ENCODE measurements at regions not wholly inside any gene's neighbourhood (a gene's known extent, or its start where the extent isn't known, plus 50 kb on each side); places are given as distances from the start of the nearest gene placed in this dataset.

- H3K9me3 Mint-ChIP-seq: peaks cover 4% of the 10 kb centered on the region
- no peak overlapping the region for H3K27ac Mint-ChIP-seq
- no peak for DNase-seq (ENCODE audit: extremely low spot score, unreplicated experiment)
- H3K4me1 Mint-ChIP-seq (ENCODE audit: unreplicated experiment): no peaks in the 10 kb centered on the region
- H3K27me3 Mint-ChIP-seq: no peaks in the 10 kb centered on the region
- no peak overlapping the region for H3K4me3 Mint-ChIP-seq
- TF ChIP-seq CTCF (conservative IDR thresholded peaks at IDR 0.05): no peak
- no peaks in the 10 kb centered on the region for H3K36me3 Mint-ChIP-seq
Observed at GRCh38 chr5:145324101-145324500, 511.0 kb downstream of the PRELID2 start.

GRCh38 chr5:145316282-145316681 lies 518.9 kb downstream of the PRELID2 start:
- Mint-ChIP-seq H3K27ac (no peak overlapping the region), H3K4me1 (ENCODE audit: unreplicated experiment) (no peaks in the 10 kb centered on the region), H3K36me3 (no peaks in the 10 kb centered on the region), H3K9me3 (no peaks in the 10 kb centered on the region), H3K27me3 (no peaks in the 10 kb centered on the region), H3K4me3 (no peak overlapping the region)
- TF ChIP-seq CTCF (conservative IDR thresholded peaks at IDR 0.05): no peak
- no peak for DNase-seq (ENCODE audit: extremely low spot score, unreplicated experiment)

DNA sequence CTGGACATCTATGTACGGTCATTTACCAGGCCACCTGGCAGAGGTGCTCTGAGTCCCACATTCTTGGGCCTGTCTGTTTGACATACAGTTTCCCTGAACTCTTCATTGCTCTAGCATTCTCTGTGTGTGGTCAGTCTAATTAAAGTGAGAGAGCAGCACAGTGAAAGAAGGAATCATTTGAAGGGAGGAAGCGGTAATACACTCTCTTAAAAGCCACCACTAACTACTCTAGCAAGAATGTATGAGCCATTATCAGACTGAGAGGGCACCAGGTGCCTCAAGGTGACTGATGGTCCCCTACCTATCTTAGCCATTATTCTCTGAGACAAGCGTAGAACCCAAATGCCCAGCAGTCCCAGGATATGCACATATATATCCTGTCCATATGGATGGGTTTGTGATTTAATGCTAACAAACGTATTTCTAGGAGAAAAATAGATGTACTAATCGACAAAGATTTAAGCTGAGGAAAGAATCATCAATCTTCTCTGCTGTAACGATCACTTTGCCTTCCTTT lies 527.2 kb downstream of the PRELID2 start:
- Mint-ChIP-seq H3K27me3 (no peaks in the 10 kb centered on the region), H3K27ac (no peak overlapping the region), H3K4me3 (no peak overlapping the region), H3K36me3 (no peaks in the 10 kb centered on the region), H3K9me3 (no peaks in the 10 kb centered on the region), H3K4me1 (ENCODE audit: unreplicated experiment) (no peaks in the 10 kb centered on the region)
- DNase-seq (ENCODE audit: extremely low spot score, unreplicated experiment): no peak
- no peak for TF ChIP-seq CTCF (conservative IDR thresholded peaks at IDR 0.05)

DNA sequence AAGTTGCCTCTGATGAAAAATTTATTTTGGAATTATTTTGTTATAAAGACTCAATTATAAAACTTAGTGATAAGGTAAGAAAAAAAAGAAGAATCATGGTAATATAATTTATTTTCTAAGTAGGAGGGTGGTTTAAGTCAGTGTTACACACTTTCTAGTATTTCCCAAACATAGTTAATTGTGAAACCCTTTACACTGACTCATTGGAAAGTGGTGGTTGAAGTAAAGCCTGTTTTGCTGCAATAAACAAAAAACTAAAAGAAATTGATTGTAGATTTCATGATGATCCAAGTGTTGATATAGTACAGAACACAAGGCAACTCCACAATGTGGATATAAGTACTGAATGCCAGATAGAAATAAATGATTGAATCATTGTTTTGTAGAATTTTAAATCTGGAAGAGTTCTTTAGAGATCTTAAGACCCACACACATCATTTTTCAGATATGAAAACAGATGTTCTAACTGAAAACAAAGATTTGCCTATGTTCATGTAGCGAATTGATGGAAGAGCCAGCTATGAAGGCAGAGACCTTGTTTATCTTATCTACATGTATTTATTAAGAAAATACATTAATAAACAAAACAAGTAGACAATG lies 539.8 kb downstream of the PRELID2 start:
- no peak for DNase-seq (ENCODE audit: extremely low spot score, unreplicated experiment)
- no peak overlapping the region for H3K27ac Mint-ChIP-seq
- no peak overlapping the region for H3K4me3 Mint-ChIP-seq
- TF ChIP-seq CTCF (conservative IDR thresholded peaks at IDR 0.05): no peak
- no peaks in the 10 kb centered on the region for H3K36me3 Mint-ChIP-seq
- H3K4me1 Mint-ChIP-seq (ENCODE audit: unreplicated experiment): no peaks in the 10 kb centered on the region
- H3K9me3 Mint-ChIP-seq: no peaks in the 10 kb centered on the region
- H3K27me3 Mint-ChIP-seq: no peaks in the 10 kb centered on the region

- Mint-ChIP-seq H3K4me1 (ENCODE audit: unreplicated experiment) (no peaks in the 10 kb centered on the region), H3K4me3 (no peak overlapping the region), H3K9me3 (no peaks in the 10 kb centered on the region), H3K27me3 (no peaks in the 10 kb centered on the region), H3K36me3 (no peaks in the 10 kb centered on the region), H3K27ac (no peak overlapping the region)
- TF ChIP-seq CTCF (conservative IDR thresholded peaks at IDR 0.05): no peak
- DNase-seq (ENCODE audit: extremely low spot score, unreplicated experiment): no peak
Observed at GRCh38 chr5:145294331-145294730, 540.8 kb downstream of the PRELID2 start.

GRCh38 chr5:145293716-145294115 lies 541.4 kb downstream of the PRELID2 start:
- Mint-ChIP-seq H3K4me3 (no peak overlapping the region), H3K27me3 (no peaks in the 10 kb centered on the region), H3K9me3 (no peaks in the 10 kb centered on the region), H3K27ac (no peak overlapping the region), H3K36me3 (no peaks in the 10 kb centered on the region), H3K4me1 (ENCODE audit: unreplicated experiment) (no peaks in the 10 kb centered on the region)
- no peak for TF ChIP-seq CTCF (conservative IDR thresholded peaks at IDR 0.05)
- DNase-seq (ENCODE audit: extremely low spot score, unreplicated experiment): no peak
